ENCODE measurements at regions not wholly inside any gene's neighbourhood (a gene's known extent, or its start where the extent isn't known, plus 50 kb on each side); places are given as distances from the start of the nearest gene placed in this dataset.

DNA sequence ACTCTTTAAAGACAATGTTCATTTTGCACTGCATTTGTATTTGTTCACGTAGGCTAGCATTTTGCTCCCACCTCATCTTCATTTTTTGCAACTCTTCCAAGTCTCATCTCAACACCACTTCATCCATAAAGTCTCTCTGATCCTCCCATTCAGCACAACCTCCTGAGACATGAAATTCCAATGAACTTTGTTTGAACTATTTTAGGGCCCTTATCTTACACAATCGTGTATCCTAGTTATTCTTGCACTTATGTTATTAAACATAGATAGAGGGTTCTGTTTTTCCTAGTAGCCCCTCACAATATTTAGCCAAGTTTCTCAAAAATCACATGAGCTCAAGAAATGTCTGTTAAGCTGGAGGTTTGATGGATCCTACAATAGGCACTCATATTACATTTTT, 500.5 kb upstream of the ADAMTS5 start:
- Histone ChIP-seq H3F3A (ENCODE audit: insufficient read depth) (no peaks in the 10 kb centered on the region), H3K36me3 (ENCODE audit: low read length) (no peaks in the 10 kb centered on the region), H2AFZ (ENCODE audit: low read depth, low read length, severe bottlenecking) (no peak overlapping the region), H3K4me3 (ENCODE audit: insufficient read depth, low read length, poor library complexity, severe bottlenecking) (no peak overlapping the region), H3K27ac (ENCODE audit: low read depth, low read length) (no peak overlapping the region), H3K9me3 (ENCODE audit: insufficient read depth, low read length) (no peaks in the 10 kb centered on the region), H3K79me2 (ENCODE audit: insufficient read depth, low read length) (no peaks in the 10 kb centered on the region), H3K9me2 (replicated peaks; ENCODE audit: insufficient read depth, low read length) (no peaks in the 10 kb centered on the region), H4K20me1 (ENCODE audit: low read depth, low read length) (no peaks in the 10 kb centered on the region), H3K27me3 (ENCODE audit: low read length) (no peaks in the 10 kb centered on the region), H3K9ac (ENCODE audit: low read length) (no peak overlapping the region), H3K4me2 (ENCODE audit: low read depth, low read length, poor library complexity, severe bottlenecking) (no peak overlapping the region)
- TF ChIP-seq, protein P1, sequence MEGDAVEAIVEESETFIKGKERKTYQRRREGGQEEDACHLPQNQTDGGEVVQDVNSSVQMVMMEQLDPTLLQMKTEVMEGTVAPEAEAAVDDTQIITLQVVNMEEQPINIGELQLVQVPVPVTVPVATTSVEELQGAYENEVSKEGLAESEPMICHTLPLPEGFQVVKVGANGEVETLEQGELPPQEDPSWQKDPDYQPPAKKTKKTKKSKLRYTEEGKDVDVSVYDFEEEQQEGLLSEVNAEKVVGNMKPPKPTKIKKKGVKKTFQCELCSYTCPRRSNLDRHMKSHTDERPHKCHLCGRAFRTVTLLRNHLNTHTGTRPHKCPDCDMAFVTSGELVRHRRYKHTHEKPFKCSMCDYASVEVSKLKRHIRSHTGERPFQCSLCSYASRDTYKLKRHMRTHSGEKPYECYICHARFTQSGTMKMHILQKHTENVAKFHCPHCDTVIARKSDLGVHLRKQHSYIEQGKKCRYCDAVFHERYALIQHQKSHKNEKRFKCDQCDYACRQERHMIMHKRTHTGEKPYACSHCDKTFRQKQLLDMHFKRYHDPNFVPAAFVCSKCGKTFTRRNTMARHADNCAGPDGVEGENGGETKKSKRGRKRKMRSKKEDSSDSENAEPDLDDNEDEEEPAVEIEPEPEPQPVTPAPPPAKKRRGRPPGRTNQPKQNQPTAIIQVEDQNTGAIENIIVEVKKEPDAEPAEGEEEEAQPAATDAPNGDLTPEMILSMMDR (IDR thresholded peaks at IDR 0.05; ENCODE audit: insufficient read depth, low read length, poor library complexity, severe bottlenecking): no peak
- TF ChIP-seq EZH2phosphoT487 (conservative IDR thresholded peaks at IDR 0.05; ENCODE audit: low read length): no peak

- Histone ChIP-seq H3K9me2 (replicated peaks; ENCODE audit: insufficient read depth, low read length) (no peaks in the 10 kb centered on the region), H2AFZ (ENCODE audit: low read depth, low read length, severe bottlenecking) (no peak overlapping the region), H3K9me3 (ENCODE audit: insufficient read depth, low read length) (no peaks in the 10 kb centered on the region), H4K20me1 (ENCODE audit: low read depth, low read length) (no peaks in the 10 kb centered on the region), H3K4me2 (ENCODE audit: low read depth, low read length, poor library complexity, severe bottlenecking) (no peak overlapping the region), H3K9ac (ENCODE audit: low read length) (no peak overlapping the region), H3K27me3 (ENCODE audit: low read length) (no peaks in the 10 kb centered on the region), H3K27ac (ENCODE audit: low read depth, low read length) (no peak overlapping the region), H3F3A (ENCODE audit: insufficient read depth) (no peaks in the 10 kb centered on the region), H3K79me2 (ENCODE audit: insufficient read depth, low read length) (no peaks in the 10 kb centered on the region), H3K36me3 (ENCODE audit: low read length) (no peaks in the 10 kb centered on the region), H3K4me3 (ENCODE audit: insufficient read depth, low read length, poor library complexity, severe bottlenecking) (no peak overlapping the region)
- TF ChIP-seq, protein P1 (IDR thresholded peaks at IDR 0.05; ENCODE audit: insufficient read depth, low read length, poor library complexity, severe bottlenecking): no peak
- no peak for TF ChIP-seq EZH2phosphoT487 (conservative IDR thresholded peaks at IDR 0.05; ENCODE audit: low read length)
Measured at GRCh38 chr21:27466140-27466539, 499.3 kb upstream of the ADAMTS5 start.

DNA sequence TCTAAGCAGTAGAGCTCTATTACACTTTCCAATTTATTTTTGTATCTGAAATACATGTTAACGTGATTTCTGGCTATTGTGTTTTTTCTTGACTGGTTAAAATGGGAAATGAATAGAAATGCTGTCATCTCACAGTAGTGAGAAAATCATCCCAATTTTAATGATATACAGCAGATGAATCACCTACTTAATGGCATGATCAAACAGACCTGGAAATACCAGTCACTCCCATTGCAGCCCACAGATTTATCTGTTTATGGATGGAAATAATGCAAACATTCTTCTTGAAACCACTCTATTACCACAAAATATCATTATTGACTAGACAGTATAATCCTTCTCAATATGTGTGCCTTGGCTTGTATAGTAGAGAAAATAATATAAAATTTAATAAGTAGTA, 497.8 kb upstream of the ADAMTS5 start:
- no peaks in the 10 kb centered on the region for H3K79me2 ChIP-seq (ENCODE audit: insufficient read depth, low read length)
- H3K9me3 ChIP-seq (ENCODE audit: insufficient read depth, low read length): no peaks in the 10 kb centered on the region
- H3K4me3 ChIP-seq (ENCODE audit: insufficient read depth, low read length, poor library complexity, severe bottlenecking): no peak overlapping the region
- no peak overlapping the region for H3K9ac ChIP-seq (ENCODE audit: low read length)
- H4K20me1 ChIP-seq (ENCODE audit: low read depth, low read length): no peaks in the 10 kb centered on the region
- no peaks in the 10 kb centered on the region for H3K36me3 ChIP-seq (ENCODE audit: low read length)
- H3K27ac ChIP-seq (ENCODE audit: low read depth, low read length): no peak overlapping the region
- H3K9me2 ChIP-seq (replicated peaks; ENCODE audit: insufficient read depth, low read length): no peaks in the 10 kb centered on the region
- TF ChIP-seq EZH2phosphoT487 (conservative IDR thresholded peaks at IDR 0.05; ENCODE audit: low read length): no peak
- TF ChIP-seq, protein P1 (IDR thresholded peaks at IDR 0.05; ENCODE audit: insufficient read depth, low read length, poor library complexity, severe bottlenecking): no peak
- H3K27me3 ChIP-seq (ENCODE audit: low read length): no peaks in the 10 kb centered on the region
- H3F3A ChIP-seq (ENCODE audit: insufficient read depth): no peaks in the 10 kb centered on the region
- no peak overlapping the region for H2AFZ ChIP-seq (ENCODE audit: low read depth, low read length, severe bottlenecking)
- H3K4me2 ChIP-seq (ENCODE audit: low read depth, low read length, poor library complexity, severe bottlenecking): no peak overlapping the region
